GM19372 (cell line): ENCODE measurements at regions not wholly inside any gene's neighbourhood (a gene's known extent, or its start where the extent isn't known, plus 50 kb on each side); places are given as distances from the start of the nearest gene placed in this dataset.
"Not testable (repeated sequence)": the region's sequence is repeated elsewhere in the genome, so short reads cannot be mapped to it uniquely, and the experiment has no call there.

Experiments used
- ATAC-seq: cut with Tn5 transposase; IDR thresholded peaks from one replicate; pipeline ENCODE4 v1.9.1; 2021; ENCODE audit warnings: mild to moderate bottlenecking, low read depth, moderate library complexity; ENCODE audit not compliant: unreplicated experiment

GRCh38 chr10:31121757-31122577, 90.3 kb upstream of the ZNF438 start:
- ATAC-seq, result no peak

DNA sequence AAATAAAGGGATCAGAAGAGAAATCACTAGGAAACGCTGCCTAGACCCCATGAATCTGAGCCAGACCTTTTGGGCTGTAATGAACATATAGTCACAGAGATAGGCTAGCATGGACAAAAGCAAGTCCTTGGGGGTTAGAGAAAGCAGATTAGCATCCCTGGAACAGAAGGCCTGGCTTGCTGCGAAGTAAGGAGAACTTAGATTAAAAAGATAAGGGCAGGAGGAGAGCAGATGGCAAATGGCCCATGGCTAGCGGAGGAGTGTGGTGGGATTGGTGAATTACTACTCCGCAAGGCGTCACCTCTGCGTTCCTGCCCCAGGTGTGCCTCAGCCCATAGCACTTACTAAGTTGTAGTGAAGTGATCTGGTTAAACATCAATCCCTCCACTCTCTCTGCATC, 92.3 kb upstream of the ZNF438 start:
- ATAC-seq, result no peak

GRCh38 chr10:31124852-31125251, 93.2 kb upstream of the ZNF438 start:
- ATAC-seq, result no peak

DNA sequence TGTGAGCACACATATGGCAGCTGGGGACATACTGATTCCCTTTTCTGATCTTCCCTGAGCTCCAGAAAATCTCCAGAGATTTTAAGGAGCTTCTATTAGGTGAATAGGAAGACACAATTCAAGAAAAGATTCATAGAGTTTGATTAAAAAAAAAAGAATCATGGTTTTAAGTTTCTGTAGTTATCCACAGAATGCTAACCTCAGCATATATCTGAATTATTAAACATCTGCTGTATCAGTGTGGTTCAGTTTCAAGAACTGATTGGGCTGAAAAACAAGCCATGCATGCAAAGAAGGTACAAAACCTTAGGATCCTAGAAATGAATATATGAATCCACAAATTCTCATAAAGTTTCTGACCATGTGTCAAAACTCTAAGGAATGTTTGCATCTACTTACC, 94.1 kb upstream of the ZNF438 start:
- no peak for ATAC-seq

DNA sequence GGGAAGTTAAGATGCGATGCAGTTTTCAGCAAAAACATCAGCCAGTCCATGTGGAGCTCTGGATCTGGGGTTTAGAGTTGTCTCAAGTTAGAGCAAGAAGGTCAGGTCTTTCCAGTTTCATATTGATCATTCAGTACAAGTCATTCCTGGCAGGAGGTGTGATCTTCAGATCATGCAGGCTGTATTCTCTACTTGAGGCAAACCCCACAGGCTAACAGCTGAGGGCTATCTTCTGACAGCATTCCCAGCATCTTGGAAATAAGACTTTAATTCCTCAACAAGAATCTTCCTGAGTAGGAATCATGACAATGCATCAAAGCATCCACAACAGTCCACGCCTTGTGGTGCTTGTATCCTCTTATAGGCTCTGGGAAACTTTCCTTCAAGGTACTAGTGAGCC, 94.9 kb upstream of the ZNF438 start:
- no peak for ATAC-seq

GRCh38 chr10:31128536-31128935, 96.9 kb upstream of the ZNF438 start:
- ATAC-seq, result no peak

DNA sequence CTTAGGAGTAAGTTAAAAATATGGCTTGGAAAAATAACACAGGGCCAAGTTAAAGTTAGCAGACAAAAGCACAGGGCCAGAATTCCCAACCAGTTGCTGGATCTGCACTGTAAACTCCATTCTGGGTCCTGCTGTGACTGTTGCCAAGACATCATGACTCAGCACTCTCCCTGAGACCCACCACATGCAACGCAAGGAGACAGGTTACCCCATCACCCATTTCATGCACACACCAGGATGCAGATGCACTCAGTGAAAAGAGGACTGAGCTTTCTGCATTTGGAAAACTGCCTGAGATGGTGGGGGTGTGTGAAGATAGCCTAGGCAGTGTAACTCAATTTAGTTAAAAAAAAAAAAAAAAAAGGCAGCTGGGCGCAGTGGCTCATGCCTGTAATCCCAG, 97.6 kb upstream of the ZNF438 start:
- no peak for ATAC-seq

DNA sequence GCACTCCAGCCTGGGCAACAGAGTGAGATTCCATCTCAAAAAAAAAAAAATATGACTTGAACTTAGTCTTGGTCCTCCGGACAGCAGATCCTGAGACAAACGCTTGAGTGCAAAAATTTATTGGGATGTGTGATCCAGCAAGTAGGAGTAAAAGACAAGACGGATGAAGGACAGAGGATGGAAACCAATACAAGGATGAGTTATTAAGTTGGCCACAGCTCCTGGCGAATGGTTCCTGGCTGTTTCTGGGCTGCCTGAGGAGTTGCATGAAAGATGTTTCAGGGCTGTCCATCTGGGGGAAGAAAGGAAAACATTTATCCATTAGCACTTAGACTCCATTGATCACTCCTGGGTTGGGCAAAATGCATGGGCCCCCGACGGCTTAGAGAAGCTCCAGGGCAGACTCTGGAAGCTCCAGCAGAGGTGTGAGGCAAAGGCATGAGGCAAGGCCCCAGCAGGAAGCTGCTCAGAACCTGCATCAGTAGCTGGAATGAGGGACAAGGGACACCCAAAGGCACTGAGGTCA, 98.3 kb upstream of the ZNF438 start:
- ATAC-seq, result no peak

DNA sequence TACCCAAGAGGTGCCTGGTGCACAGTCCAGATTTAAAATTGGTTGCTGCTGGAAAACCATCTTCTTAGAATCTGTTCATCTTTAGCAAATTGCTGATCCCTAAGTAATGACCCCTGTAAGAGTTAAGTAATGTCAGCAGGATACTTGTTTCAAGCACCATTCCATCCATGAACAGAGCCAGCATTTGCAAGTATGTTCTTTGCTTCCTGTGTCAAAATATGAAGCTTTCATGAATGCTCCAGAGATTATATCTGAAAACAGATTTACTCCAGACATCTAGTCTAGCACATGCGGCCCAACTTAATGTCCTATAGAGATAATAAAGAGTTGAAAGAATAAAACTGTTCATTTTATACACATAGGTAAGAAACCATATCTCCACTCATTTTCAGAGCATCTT, 98.7 kb upstream of the ZNF438 start:
- ATAC-seq, result no peak

DNA sequence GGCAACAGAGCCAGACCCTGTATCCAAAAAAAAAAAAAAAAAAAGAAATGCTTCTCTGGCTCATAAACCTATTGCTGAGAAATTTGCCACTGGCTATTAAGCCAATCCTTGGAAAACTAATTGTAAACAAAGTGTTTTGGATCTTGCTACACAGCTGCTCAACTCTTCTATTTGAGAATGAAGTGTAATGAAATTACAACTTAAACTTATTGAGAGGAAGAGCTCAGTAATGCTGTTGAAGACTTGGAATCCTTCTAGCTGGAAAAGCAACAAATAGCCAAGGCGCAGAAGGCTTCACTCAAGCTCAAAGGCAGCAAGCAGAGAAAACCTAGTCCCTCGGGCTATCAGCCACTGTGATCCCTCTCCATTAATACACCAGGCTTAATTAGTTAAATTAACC, 99.6 kb upstream of the ZNF438 start:
- no peak for ATAC-seq

- ATAC-seq, result no peak
Observed at GRCh38 chr10:31132681-31133244, 101.1 kb upstream of the ZNF438 start.

DNA sequence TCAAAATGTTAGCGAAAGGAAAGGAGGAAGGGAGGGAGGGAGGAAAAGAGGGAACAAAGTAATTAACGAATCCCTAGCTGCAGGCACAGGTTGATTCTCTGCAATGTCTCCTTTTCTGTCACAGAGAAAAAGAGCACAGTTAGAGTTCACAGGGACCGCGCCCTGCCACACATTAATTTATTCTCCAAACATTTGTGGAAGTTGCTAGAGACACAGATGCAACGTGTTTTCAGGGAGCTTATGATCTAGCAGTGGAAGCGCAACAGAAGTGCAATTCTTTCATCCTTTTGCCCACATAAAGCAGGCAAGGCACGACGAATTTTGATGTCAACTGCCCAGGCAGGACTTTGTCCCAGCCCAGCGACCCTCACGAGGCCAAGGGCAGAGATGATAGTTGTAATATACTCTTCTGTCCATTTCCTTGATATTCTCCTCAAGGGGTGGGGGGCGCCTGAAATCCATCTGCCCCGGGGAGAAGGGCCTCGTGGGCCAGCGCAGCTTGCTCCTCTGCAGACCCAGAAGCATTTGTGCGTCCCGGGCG, 101.7 kb upstream of the ZNF438 start:
- ATAC-seq, result no peak

DNA sequence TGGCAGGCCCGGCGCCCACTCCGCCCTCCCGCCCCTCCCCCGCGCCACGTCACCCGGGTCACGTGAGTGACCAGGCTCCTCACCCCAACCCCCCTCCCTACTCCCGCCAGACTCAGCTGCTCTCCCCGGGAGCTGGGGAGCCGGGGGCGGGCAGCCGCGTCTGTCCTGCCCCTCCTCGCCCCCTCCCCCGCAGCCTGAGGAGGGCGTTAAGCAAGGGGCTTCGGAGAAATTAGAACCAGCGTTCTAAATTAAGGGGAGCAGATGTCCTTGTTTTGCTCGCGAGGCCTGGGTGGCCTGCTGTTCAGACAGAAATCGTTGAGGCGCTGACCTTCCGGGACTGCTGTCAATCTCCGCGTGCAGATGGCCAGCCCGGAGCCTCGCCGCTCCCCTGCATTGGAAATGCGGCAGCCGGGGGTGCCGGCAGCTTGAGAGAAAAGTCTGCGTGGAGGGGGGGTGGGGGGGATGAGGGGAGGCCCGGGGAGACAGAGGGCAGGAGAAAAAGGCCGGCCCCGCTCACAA, 102.2 kb upstream of the ZNF438 start:
- peak; percentile 58 for ATAC-seq

GRCh38 chr10:31134311-31134952, 102.8 kb upstream of the ZNF438 start:
- ATAC-seq, result peak; percentile 32

DNA sequence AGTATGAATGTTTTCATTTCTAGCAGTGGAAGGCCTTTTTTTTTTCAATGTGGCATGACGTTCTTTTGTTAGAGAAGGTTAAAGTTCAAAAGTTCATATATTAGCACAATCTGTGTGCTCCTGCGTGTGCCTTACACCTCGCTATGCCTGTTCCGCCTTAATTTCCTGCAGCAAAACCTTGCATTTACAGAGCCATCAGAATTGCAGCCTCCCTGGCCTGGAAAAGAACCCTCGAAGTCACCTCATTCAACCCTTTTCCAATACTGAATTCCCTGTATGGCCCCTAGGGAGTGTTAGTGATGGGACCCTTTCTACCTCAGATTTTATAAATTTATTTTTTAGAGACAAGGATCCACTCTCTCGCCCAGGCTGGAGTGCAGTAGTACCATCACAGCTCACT, 103.5 kb upstream of the ZNF438 start:
- no peak for ATAC-seq

DNA sequence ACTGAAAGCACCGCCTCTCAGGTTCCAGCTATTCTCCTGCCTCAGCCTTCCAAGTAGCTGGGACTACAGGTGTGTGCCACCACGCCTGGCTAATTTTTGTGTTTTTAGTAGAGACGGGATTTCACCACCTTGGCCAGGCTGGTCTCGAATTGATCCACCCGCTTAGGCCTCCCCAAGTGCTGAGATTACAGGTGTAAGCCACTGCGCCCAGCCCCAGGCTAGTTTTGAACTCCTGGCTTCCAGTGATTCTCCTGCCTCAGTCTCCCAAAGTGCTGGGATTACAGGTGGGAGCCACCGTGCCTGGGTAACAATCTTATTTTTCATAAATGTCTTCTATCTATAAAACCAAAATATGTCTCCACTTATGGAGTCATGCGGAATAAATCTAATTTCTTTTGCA, 104.1 kb upstream of the ZNF438 start:
- ATAC-seq, result not testable (repeated sequence)

GRCh38 chr10:31136386-31136785, 104.7 kb upstream of the ZNF438 start:
- no peak for ATAC-seq

DNA sequence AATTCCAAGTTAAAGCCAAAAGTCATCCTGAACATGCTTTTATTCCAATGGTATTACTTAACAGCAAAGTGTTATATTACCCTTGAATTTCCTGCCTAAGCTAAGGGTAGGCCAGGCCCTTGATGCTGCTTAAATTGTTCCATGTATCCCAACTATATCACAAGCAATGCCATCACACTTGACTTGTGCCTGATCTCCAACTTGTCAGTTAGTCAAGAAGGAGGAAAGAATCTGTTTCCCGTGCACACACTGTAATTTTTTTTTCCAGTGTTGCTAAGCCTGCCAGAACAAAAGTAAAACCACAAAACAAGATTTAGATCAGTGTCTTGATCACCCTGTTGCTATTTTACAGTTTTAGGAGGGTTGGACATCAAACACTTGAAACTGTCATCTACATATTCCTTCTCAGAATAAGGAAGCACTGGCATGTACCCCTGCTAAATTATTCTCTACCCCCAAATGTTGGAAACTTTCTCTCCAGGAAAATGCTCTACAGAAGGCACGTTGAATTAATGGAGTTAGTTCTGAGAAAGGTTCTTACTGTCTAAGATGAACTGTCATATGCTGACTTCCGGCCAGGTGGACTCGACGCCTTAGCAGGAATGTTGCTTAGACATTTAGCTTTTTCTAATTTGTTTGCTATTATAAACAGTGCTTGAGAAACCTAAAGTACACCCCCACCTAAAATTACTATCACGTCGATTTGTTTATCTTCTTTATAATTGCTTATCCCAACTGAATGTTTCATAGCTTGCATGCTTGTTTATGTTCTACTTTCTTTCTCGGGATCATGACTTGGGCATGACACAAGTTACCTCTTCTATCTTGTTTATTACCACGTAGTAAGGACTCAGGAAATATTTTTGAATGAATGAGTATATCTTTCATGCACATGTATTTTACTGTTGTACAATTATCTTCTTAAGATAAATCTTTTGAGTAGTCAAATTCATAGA, 105.5 kb upstream of the ZNF438 start:
- no peak for ATAC-seq

DNA sequence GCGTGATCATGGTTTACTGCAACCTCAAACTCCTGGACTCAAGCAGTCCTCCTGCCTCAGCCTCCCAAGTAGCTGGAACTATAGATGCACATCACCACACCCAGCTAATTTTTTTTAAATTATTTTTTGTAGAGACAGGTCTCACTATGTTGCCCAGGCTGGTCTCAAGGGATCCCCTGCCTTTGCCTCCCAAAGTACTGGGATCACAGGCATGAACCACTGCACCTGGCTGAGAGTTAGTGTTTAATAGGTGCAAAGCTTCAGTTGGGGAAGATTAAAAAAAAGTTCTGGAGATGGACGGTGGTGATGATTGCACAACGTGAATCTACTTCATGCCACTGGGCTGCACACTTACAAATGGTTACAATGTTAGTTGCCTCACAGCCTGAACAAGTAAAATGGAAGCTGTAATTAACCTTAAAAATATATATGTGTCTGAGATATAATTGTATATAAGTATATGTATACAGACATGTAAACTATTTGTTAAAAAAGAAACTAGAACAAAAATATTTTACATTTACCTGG, 106.4 kb upstream of the ZNF438 start:
- ATAC-seq, result no peak

- no peak for ATAC-seq
Observed at GRCh38 chr10:31139497-31139896, 107.8 kb upstream of the ZNF438 start.
